Hepatocyte (in vitro differentiated cells): ENCODE measurements at regions not wholly inside any gene's neighbourhood (a gene's known extent, or its start where the extent isn't known, plus 50 kb on each side); places are given as distances from the start of the nearest gene placed in this dataset.

Experiments used
- DNase-seq: peaks from one replicate; pipeline ENCODE4 v3.0.0-alpha.2; 2016; ENCODE audit warnings: low spot score
- H2AFZ ChIP-seq: fragments of 200-600 bp; sonication (generic); 2 replicates; pipeline ENCODE4 v1.6.0; 2016; ENCODE audit warnings: antibody characterized with exemption, mild to moderate bottlenecking
- H3K27ac ChIP-seq: fragments of 200-600 bp; sonication (generic); 2 replicates; pipeline ENCODE4 v1.5.1; 2016; ENCODE audit warnings: mild to moderate bottlenecking
- H3K27me3 ChIP-seq: fragments of 200-600 bp; sonication (generic); 2 replicates; pipeline ENCODE4 v1.6.1; 2016
- H3K36me3 ChIP-seq: fragments of 200-600 bp; sonication (generic); replicated peaks from 2 replicates; pipeline ENCODE4 v1.5.1; 2016; ENCODE audit warnings: low read depth; ENCODE audit not compliant: insufficient read depth
- H3K4me1 ChIP-seq: fragments of 200-600 bp; sonication (generic); 2 replicates; pipeline ENCODE4 v1.5.1; 2016; ENCODE audit warnings: mild to moderate bottlenecking, moderate library complexity; ENCODE audit not compliant: insufficient read depth
- H3K4me2 ChIP-seq: fragments of 200-600 bp; sonication (generic); 2 replicates; pipeline ENCODE4 v1.6.0; 2016
- H3K4me3 ChIP-seq: fragments of 200-600 bp; sonication (generic); 2 replicates; pipeline ENCODE4 v1.5.1; 2016; ENCODE audit warnings: mild to moderate bottlenecking
- H3K79me2 ChIP-seq: fragments of 200-600 bp; sonication (generic); 2 replicates; pipeline ENCODE4 v1.6.0; 2017; ENCODE audit warnings: mild to moderate bottlenecking
- H3K9me2 ChIP-seq: fragments of 200-600 bp; sonication (generic); replicated peaks from 2 replicates; pipeline ENCODE4 v1.6.0; 2017; ENCODE audit warnings: mild to moderate bottlenecking; ENCODE audit not compliant: insufficient read depth
- H3K9me3 ChIP-seq: fragments of 200-600 bp; sonication (generic); 2 replicates; pipeline ENCODE4 v1.5.1; 2016; ENCODE audit warnings: low read depth, mild to moderate bottlenecking
- H4K20me1 ChIP-seq: fragments of 200-600 bp; sonication (generic); 2 replicates; pipeline ENCODE4 v1.6.0; 2016; ENCODE audit warnings: mild to moderate bottlenecking; ENCODE audit not compliant: insufficient read depth, poor library complexity, severe bottlenecking
- EZH2 ChIP-seq: fragments of 200-600 bp; sonication (generic); IDR thresholded peaks from 2 replicates; pipeline ENCODE4 v1.6.1; 2016; ENCODE audit warnings: antibody characterized with exemption, mild to moderate bottlenecking, borderline replicate concordance
- EZH2phosphoT487 ChIP-seq: fragments of 200-600 bp; sonication (generic); IDR thresholded peaks from one replicate; pipeline ENCODE4 v1.6.1; 2018; ENCODE audit warnings: antibody characterized with exemption, mild to moderate bottlenecking, low read depth, moderate library complexity; ENCODE audit not compliant: unreplicated experiment, severe bottlenecking
- WGBS: methylation state at CpG from one replicate; pipeline ENCODE4 v1.1.6; 2016; ENCODE audit warnings: low lambda C conversion rate; ENCODE audit errors: missing lambda C conversion rate; 5-methylcytosine and 5-hydroxymethylcytosine counted together
- TF ChIP-seq, protein P1 (sequence below): fragments of 200-600 bp; sonication (generic); IDR thresholded peaks from 2 replicates; pipeline ENCODE4 v1.5.1; 2016; ENCODE audit warnings: antibody characterized with exemption, mild to moderate bottlenecking; ENCODE audit not compliant: poor library complexity

DNA sequence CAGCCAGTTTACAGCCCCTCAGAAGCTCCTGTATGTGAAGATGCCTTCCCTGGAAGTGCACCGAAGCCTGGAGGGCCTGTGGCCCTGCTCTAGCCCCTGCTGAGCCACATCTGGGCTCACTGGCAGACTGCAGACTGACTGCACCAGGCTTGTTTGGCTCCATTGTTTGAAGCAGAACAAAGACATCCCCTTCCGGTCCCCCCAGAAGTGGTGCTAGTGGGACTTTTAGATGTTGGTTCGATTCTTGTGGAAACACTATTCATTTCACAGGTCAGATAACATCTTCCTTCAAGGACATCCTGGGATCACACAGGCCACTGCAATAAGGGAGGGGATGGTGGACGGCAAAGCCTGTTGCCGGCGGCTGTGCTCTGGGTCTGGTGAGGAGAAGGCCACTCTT lies 57.8 kb upstream of the CBLN2 start:
- no peaks in the 10 kb centered on the region for H3K36me3 ChIP-seq
- H3K27me3 ChIP-seq = no peaks in the 10 kb centered on the region
- WGBS = 73% methylated on average over 6 of the region's 6 CpGs
- H3K4me2 ChIP-seq = no peak overlapping the region
- no peaks in the 10 kb centered on the region for H3K79me2 ChIP-seq
- no peaks in the 10 kb centered on the region for H3K4me1 ChIP-seq
- no peak for DNase-seq
- peak overlapping the region; percentile 43 for H3K27ac ChIP-seq
- no peaks in the 10 kb centered on the region for H3K9me3 ChIP-seq
- no peak overlapping the region for H2AFZ ChIP-seq
- no peak overlapping the region for H3K4me3 ChIP-seq
- TF ChIP-seq, protein P1, sequence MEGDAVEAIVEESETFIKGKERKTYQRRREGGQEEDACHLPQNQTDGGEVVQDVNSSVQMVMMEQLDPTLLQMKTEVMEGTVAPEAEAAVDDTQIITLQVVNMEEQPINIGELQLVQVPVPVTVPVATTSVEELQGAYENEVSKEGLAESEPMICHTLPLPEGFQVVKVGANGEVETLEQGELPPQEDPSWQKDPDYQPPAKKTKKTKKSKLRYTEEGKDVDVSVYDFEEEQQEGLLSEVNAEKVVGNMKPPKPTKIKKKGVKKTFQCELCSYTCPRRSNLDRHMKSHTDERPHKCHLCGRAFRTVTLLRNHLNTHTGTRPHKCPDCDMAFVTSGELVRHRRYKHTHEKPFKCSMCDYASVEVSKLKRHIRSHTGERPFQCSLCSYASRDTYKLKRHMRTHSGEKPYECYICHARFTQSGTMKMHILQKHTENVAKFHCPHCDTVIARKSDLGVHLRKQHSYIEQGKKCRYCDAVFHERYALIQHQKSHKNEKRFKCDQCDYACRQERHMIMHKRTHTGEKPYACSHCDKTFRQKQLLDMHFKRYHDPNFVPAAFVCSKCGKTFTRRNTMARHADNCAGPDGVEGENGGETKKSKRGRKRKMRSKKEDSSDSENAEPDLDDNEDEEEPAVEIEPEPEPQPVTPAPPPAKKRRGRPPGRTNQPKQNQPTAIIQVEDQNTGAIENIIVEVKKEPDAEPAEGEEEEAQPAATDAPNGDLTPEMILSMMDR = no peak
- TF ChIP-seq EZH2 (no peak), EZH2phosphoT487 (no peak)
- no peaks in the 10 kb centered on the region for H4K20me1 ChIP-seq
- no peaks in the 10 kb centered on the region for H3K9me2 ChIP-seq

- H4K20me1 ChIP-seq = no peaks in the 10 kb centered on the region
- H3K36me3 ChIP-seq = no peaks in the 10 kb centered on the region
- H3K27me3 ChIP-seq = no peaks in the 10 kb centered on the region
- H3K4me1 ChIP-seq = no peaks in the 10 kb centered on the region
- TF ChIP-seq, protein P1 = no peak
- no peak for TF ChIP-seq EZH2phosphoT487
- no peak for TF ChIP-seq EZH2
- H3K27ac ChIP-seq = peak overlapping the region; percentile 43
- no peak overlapping the region for H2AFZ ChIP-seq
- no peaks in the 10 kb centered on the region for H3K79me2 ChIP-seq
- H3K4me2 ChIP-seq = no peak overlapping the region
- H3K4me3 ChIP-seq = no peak overlapping the region
- H3K9me3 ChIP-seq = no peaks in the 10 kb centered on the region
- DNase-seq = no peak
- H3K9me2 ChIP-seq = no peaks in the 10 kb centered on the region
- WGBS = 76% methylated on average over 10 of the region's 10 CpGs
Observed at GRCh38 chr18:72601481-72601880, 57.3 kb upstream of the CBLN2 start.
